ENCODE measurements at regions not wholly inside any gene's neighbourhood (a gene's known extent, or its start where the extent isn't known, plus 50 kb on each side); places are given as distances from the start of the nearest gene placed in this dataset.

GRCh38 chr9:712643-713042, 128.9 kb upstream of the DMRT1 start:
- TF ChIP-seq ZNF724P (CRISPR knock-in tag; IDR thresholded peaks at IDR 0.05; ENCODE audit: borderline replicate concordance) (no peak), FOSL2 (CRISPR knock-in tag; IDR thresholded peaks at IDR 0.05) (no peak), POLR2A (IDR thresholded peaks at IDR 0.05; ENCODE audit: insufficient read depth in 1 of 2, low read depth in 2 of 2, low read length in 2 of 2) (peak in 1 of 2 experiments; percentile 20; a peak in 1 of 4 replicates), NR2F2 (IDR thresholded peaks at IDR 0.05; ENCODE audit: borderline replicate concordance, low read depth) (no peak), ELF1 (CRISPR knock-in tag; IDR thresholded peaks at IDR 0.05) (no peak), CTCF (CRISPR knock-in tag; IDR thresholded peaks at IDR 0.05) (no peak), ZNF460 (CRISPR knock-in tag; IDR thresholded peaks at IDR 0.05; ENCODE audit: borderline replicate concordance) (no peak), NR2F6 (IDR thresholded peaks at IDR 0.05) (no peak), NR2F6 (CRISPR knock-in tag; IDR thresholded peaks at IDR 0.05) (no peak), PHF5A (CRISPR knock-in tag; IDR thresholded peaks at IDR 0.05; ENCODE audit: low read depth, unreplicated experiment) (no peak), POLR2AphosphoS5 (IDR thresholded peaks at IDR 0.05; ENCODE audit: low read depth, low read length) (no peak), ZNF282 (IDR thresholded peaks at IDR 0.05; ENCODE audit: partially characterized antibody) (no peak), FOXJ3 (CRISPR knock-in tag; IDR thresholded peaks at IDR 0.05; ENCODE audit: borderline replicate concordance) (no peak)

Data from HepG2 (cell line).